ENCODE measurements at regions not wholly inside any gene's neighbourhood (a gene's known extent, or its start where the extent isn't known, plus 50 kb on each side); places are given as distances from the start of the nearest gene placed in this dataset.
"Not testable (repeated sequence)": the region's sequence is repeated elsewhere in the genome, so short reads cannot be mapped to it uniquely, and the experiment has no call there.

DNA sequence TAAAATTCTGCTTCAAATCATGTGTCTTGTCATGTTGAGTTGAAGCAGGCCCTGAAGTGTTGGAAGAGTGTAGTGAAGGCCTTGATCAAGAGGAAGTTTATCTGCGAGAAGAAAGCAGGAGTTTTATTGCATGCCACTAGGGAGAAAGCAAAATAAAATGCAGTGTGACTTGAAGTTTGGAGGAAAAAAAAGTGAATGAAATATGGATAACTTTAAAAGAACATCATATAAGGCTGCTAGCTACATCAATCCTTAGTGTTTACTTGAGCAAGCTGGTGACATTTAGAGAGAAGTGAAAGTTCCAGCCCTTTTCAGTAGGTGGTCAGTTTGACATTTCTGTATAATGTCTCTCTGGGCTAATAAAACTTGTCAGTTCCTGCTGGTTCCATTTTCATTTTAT lies 841.1 kb downstream of the TMTC2 start:
- Histone ChIP-seq H3K4me1 (no peaks in the 10 kb centered on the region), H3K9me3 (no peaks in the 10 kb centered on the region), H3K36me3 (no peaks in the 10 kb centered on the region), H3K4me3 (no peak overlapping the region), H3K27ac (no peak overlapping the region), H3K27me3 (no peaks in the 10 kb centered on the region)
- WGBS, 2 donors: 60 to 61% methylated on average over 1 of the region's 1 CpG
- ATAC-seq (ENCODE audit: low FRiP score in 2 of 2) (no peak), DNase-seq (no peak)
- TF ChIP-seq POLR2AphosphoS5 (IDR thresholded peaks at IDR 0.05) (no peak), POLR2A (IDR thresholded peaks at IDR 0.05) (no peak)
- TF ChIP-seq, protein P1, sequence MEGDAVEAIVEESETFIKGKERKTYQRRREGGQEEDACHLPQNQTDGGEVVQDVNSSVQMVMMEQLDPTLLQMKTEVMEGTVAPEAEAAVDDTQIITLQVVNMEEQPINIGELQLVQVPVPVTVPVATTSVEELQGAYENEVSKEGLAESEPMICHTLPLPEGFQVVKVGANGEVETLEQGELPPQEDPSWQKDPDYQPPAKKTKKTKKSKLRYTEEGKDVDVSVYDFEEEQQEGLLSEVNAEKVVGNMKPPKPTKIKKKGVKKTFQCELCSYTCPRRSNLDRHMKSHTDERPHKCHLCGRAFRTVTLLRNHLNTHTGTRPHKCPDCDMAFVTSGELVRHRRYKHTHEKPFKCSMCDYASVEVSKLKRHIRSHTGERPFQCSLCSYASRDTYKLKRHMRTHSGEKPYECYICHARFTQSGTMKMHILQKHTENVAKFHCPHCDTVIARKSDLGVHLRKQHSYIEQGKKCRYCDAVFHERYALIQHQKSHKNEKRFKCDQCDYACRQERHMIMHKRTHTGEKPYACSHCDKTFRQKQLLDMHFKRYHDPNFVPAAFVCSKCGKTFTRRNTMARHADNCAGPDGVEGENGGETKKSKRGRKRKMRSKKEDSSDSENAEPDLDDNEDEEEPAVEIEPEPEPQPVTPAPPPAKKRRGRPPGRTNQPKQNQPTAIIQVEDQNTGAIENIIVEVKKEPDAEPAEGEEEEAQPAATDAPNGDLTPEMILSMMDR (IDR thresholded peaks at IDR 0.05): no peak

DNA sequence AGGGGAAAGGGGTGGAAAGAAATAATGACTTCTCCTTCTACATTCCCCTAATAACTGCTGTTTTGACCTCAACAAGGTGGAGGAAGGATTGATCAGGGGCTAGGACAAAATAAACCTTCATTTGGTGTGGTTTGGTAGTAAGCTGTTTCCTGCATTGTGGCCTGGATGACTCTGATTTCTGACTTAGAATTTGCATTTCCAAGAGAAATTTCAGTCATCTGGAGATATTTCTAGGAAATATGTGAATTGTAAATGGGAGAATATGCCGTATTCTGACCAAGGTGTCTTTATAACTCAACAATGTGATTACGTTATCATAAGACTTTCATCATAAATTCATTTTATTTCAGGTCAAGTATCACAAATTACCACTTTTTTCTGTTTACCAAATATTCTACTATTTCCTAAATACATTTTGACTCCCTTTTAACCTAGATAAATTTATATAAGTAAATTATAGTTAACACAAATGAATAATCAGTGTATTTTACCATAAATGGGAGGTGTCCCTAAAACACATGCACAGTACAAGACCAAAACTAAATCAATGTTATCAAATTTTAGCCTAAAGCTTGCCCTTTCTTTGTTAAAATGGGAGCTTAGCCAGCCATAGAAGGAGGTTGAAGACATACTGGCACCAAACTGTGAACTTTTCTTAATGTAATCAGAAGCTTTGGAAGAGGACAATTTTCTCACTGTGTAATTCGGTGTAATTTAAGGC lies 828.8 kb downstream of the TMTC2 start:
- WGBS, 2 donors: 90 to 93% methylated on average over 3 of the region's 3 CpGs
- no peak overlapping the region for H3K27ac ChIP-seq
- DNase-seq (no peak), ATAC-seq (ENCODE audit: low FRiP score in 2 of 2) (no peak)
- H3K36me3 ChIP-seq: no peaks in the 10 kb centered on the region
- no peak overlapping the region for H3K4me3 ChIP-seq
- no peak for TF ChIP-seq POLR2AphosphoS5 (IDR thresholded peaks at IDR 0.05)
- TF ChIP-seq POLR2A (IDR thresholded peaks at IDR 0.05): no peak
- TF ChIP-seq, protein P1 (IDR thresholded peaks at IDR 0.05): no peak
- TF ChIP-seq EP300 (IDR thresholded peaks at IDR 0.05): no peak
- H3K9me3 ChIP-seq: no peaks in the 10 kb centered on the region
- H3K4me1 ChIP-seq: no peaks in the 10 kb centered on the region
- H3K27me3 ChIP-seq: no peaks in the 10 kb centered on the region

DNA sequence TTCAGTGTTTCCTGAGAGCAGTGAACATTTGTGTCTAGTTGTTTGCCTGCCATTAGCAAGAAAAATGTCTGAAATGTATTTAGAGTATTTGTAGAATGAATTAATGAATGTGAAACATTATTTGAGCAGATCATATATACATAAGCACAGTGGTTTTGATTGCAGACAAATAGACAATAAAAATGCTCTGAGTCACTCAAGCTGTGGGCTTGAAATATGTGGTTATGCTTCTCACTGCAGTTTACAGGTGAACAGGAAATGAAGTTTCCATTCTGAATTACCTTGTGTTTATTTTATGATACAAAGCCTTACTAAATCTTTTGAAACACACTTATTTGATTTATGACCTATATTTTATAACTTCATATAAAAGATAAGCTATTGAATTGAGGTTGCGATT lies 827.7 kb downstream of the TMTC2 start:
- no peak for DNase-seq
- Histone ChIP-seq H3K9me3 (no peaks in the 10 kb centered on the region), H3K27ac (no peak overlapping the region), H3K27me3 (no peaks in the 10 kb centered on the region), H3K36me3 (no peaks in the 10 kb centered on the region), H3K4me3 (no peak overlapping the region), H3K4me1 (no peaks in the 10 kb centered on the region)
- 74 to 79% methylated on average over 1 of the region's 1 CpG for WGBS, 2 donors
- TF ChIP-seq POLR2A (IDR thresholded peaks at IDR 0.05) (no peak), POLR2AphosphoS5 (IDR thresholded peaks at IDR 0.05) (no peak), EP300 (IDR thresholded peaks at IDR 0.05) (no peak)
- TF ChIP-seq, protein P1 (IDR thresholded peaks at IDR 0.05): no peak
- ATAC-seq (ENCODE audit: low FRiP score in 2 of 2): no peak

DNA sequence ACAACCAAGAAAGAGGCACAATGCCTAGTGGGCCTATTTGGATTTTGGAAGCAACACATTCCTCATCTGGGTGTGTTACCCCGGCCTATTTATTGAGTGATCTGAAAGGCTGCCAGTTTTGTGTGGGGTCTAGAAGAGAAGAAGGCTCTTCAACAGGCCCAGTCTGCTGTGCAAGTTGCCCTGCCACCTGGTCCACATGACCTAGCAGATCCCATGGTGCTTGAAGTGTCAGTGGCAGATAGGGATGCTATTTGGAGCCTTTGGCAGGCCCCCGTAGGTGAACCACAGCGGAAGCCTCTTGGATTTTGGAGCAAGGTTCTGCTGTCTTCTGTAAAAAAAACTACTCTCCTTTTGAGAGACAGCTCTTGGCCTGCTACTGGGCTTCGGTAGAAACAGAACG lies 820.1 kb downstream of the TMTC2 start:
- Histone ChIP-seq H3K9me3 (no peaks in the 10 kb centered on the region), H3K27me3 (no peaks in the 10 kb centered on the region), H3K27ac (no peak overlapping the region), H3K4me1 (no peaks in the 10 kb centered on the region), H3K36me3 (no peaks in the 10 kb centered on the region), H3K4me3 (no peak overlapping the region)
- ATAC-seq (ENCODE audit: low FRiP score in 2 of 2) (no peak), DNase-seq (no peak)
- WGBS, 2 donors: 85 to 90% methylated on average over 5 of the region's 5 CpGs
- TF ChIP-seq EP300 (IDR thresholded peaks at IDR 0.05) (no peak), POLR2AphosphoS5 (IDR thresholded peaks at IDR 0.05) (no peak), POLR2A (IDR thresholded peaks at IDR 0.05) (no peak)
- TF ChIP-seq, protein P1 (IDR thresholded peaks at IDR 0.05): no peak

DNA sequence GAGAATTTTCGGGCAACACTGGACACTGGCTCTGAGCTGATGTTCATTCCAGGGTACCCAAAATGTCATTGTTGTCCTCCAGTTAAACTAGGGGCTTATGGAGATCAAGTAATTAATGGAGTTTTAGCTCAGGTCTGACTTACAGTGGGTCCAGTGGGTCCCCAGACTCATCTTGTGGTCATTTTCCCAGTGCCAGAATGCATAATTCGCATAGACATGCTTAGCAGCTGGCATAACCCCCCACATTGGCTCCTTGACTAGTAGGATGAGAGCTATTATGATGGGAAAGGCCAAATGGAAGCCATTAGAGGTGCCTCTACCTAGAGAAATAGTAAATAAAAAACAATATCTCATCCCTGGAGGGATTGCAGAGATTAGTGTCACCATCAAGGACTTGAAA lies 818.9 kb downstream of the TMTC2 start:
- Histone ChIP-seq H3K9me3 (no peaks in the 10 kb centered on the region), H3K27me3 (no peaks in the 10 kb centered on the region), H3K4me1 (no peaks in the 10 kb centered on the region), H3K27ac (no peak overlapping the region), H3K36me3 (no peaks in the 10 kb centered on the region), H3K4me3 (no peak overlapping the region)
- TF ChIP-seq POLR2A (IDR thresholded peaks at IDR 0.05) (no peak), EP300 (IDR thresholded peaks at IDR 0.05) (no peak), POLR2AphosphoS5 (IDR thresholded peaks at IDR 0.05) (no peak)
- TF ChIP-seq, protein P1 (IDR thresholded peaks at IDR 0.05): no peak
- ATAC-seq (ENCODE audit: low FRiP score in 2 of 2) (no peak), DNase-seq (no peak)
- 75 to 81% methylated on average over 2 of the region's 2 CpGs for WGBS, 2 donors

DNA sequence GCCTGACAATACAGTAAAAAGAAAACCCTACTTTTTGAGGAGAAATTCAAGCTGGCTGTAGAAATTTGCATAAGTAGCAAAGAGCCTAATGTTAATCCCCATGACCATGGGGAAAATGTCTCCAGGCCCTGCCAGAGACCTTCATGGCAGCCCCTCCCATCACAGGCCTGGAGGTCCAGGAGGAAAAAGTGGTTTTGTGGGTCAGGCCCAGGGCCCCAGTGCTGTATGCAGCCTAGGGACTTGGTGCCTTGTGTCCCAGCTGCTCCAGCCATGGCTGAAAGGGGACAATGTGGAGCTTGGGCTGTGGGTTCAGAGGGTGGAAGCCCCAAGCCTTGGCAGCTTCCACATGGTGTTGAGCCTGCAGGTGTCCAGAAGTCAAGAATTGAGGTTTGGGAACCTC lies 813.2 kb downstream of the TMTC2 start:
- H3K27me3 ChIP-seq; DNase-seq; H3K4me3 ChIP-seq; H3K27ac ChIP-seq; H3K9me3 ChIP-seq; H3K4me1 ChIP-seq; ATAC-seq (ENCODE audit: low FRiP score in 2 of 2); H3K36me3 ChIP-seq: not testable (repeated sequence)

Measured in upper lobe of left lung (tissue), 6 donors.